Thymus (tissue), 11 donors: ENCODE measurements at regions not wholly inside any gene's neighbourhood (a gene's known extent, or its start where the extent isn't known, plus 50 kb on each side); places are given as distances from the start of the nearest gene placed in this dataset.

Experiments
- DNase-seq, 9 donors: peaks; one replicate each; pipeline ENCODE4 v3.0.0-alpha.2; 2013; ENCODE audit warnings: low spot score in 9 of 9, low read depth in 6 of 9, missing footprints in 1 of 9
- H3K27ac ChIP-seq, 2 donors: one replicate each; pipeline ENCODE4 v1.5.1; 2013; ENCODE audit warnings: control low read depth in 1 of 2, low read depth in 1 of 2, low read length in 1 of 2, mild to moderate bottlenecking in 1 of 2, moderate library complexity in 1 of 2
- H3K27me3 ChIP-seq, 2 donors: one replicate each; pipeline ENCODE4 v1.5.1; 2013; ENCODE audit warnings: low read length in 1 of 2; ENCODE audit not compliant: control insufficient read depth in 2 of 2, insufficient read depth in 1 of 2
- H3K36me3 ChIP-seq, 2 donors: one replicate each; pipeline ENCODE4 v1.5.1; 2013; ENCODE audit warnings: low read length in 1 of 2, mild to moderate bottlenecking in 1 of 2, moderate library complexity in 1 of 2; ENCODE audit not compliant: control insufficient read depth in 2 of 2, insufficient read depth in 2 of 2
- H3K4me1 ChIP-seq, 2 donors: one replicate each; pipeline ENCODE4 v1.5.1; 2013; ENCODE audit warnings: low read length in 2 of 2; ENCODE audit not compliant: control insufficient read depth in 2 of 2, insufficient read depth in 2 of 2
- H3K4me3 ChIP-seq, 2 donors: one replicate each; pipeline ENCODE4 v1.5.1; 2013; ENCODE audit warnings: low read length in 2 of 2, control low read depth in 1 of 2, mild to moderate bottlenecking in 1 of 2
- H3K9me3 ChIP-seq, 2 donors: one replicate each; pipeline ENCODE4 v1.5.1; 2013; ENCODE audit warnings: low read length in 1 of 2, mild to moderate bottlenecking in 1 of 2; ENCODE audit not compliant: control insufficient read depth in 2 of 2, insufficient read depth in 1 of 2
- whole genome bisulfite sequencing: extraction: QIAGEN DNeasy Blood & Tissue Kit; methylation state at CpG from one replicate; pipeline ENCODE4 v1.1.7; 2013; 5-methylcytosine and 5-hydroxymethylcytosine counted together
- donor health status: healthy.

- 97% methylated on average over 14 of the region's 14 CpGs for WGBS
- no peak for DNase-seq
- no peaks in the 10 kb centered on the region for H3K27me3 ChIP-seq
- no peaks in the 10 kb centered on the region for H3K36me3 ChIP-seq
- no peaks in the 10 kb centered on the region for H3K4me1 ChIP-seq
- H3K27ac ChIP-seq = no peak overlapping the region
- H3K4me3 ChIP-seq = no peak overlapping the region
- H3K9me3 ChIP-seq = no peaks in the 10 kb centered on the region
These were observed 60.2 kb downstream of the RGS12 start for GRCh38 chr4:3352941-3353594.

- no peak for DNase-seq
- 99% methylated on average over 4 of the region's 4 CpGs for WGBS
- no peak overlapping the region for H3K27ac ChIP-seq
These were observed 61.1 kb downstream of the RGS12 start for GRCh38 chr4:3353752-3354454.

GRCh38 chr4:3354455-3354811, 61.6 kb downstream of the RGS12 start:
- H3K27ac ChIP-seq = no peak overlapping the region
- no peaks in the 10 kb centered on the region for H3K36me3 ChIP-seq
- H3K4me3 ChIP-seq = no peak overlapping the region
- H3K27me3 ChIP-seq = no peaks in the 10 kb centered on the region
- H3K9me3 ChIP-seq = no peaks in the 10 kb centered on the region
- 97% methylated on average over 4 of the region's 4 CpGs for WGBS
- DNase-seq = no peak
- no peaks in the 10 kb centered on the region for H3K4me1 ChIP-seq

More at GRCh38 chr4:3353752-3354454, 61.1 kb downstream of the RGS12 start:
- H3K27me3 ChIP-seq = no peaks in the 10 kb centered on the region
- no peak overlapping the region for H3K4me3 ChIP-seq
- no peaks in the 10 kb centered on the region for H3K36me3 ChIP-seq
- no peaks in the 10 kb centered on the region for H3K4me1 ChIP-seq
- H3K9me3 ChIP-seq = no peaks in the 10 kb centered on the region

GRCh38 chr4:3355266-3355748, 62.5 kb downstream of the RGS12 start:
- H3K27ac ChIP-seq = no peak overlapping the region
- DNase-seq = no peak
- H3K36me3 ChIP-seq = no peaks in the 10 kb centered on the region
- 93% methylated on average over 8 of the region's 8 CpGs for WGBS
- no peaks in the 10 kb centered on the region for H3K9me3 ChIP-seq
- H3K4me1 ChIP-seq = no peaks in the 10 kb centered on the region
- no peak overlapping the region for H3K4me3 ChIP-seq
- no peaks in the 10 kb centered on the region for H3K27me3 ChIP-seq

- Histone ChIP-seq H3K27ac (no peak overlapping the region), H3K36me3 (no peaks in the 10 kb centered on the region), H3K27me3 (peaks cover 0 to 4% of the 10 kb centered on the region in 2 donors), H3K9me3 (no peaks in the 10 kb centered on the region), H3K4me3 (no peak overlapping the region), H3K4me1 (peaks cover 0 to 10% of the 10 kb centered on the region in 2 donors)
- 72% methylated on average over 1 of the region's 1 CpG for WGBS
- no peak for DNase-seq
These were observed 65.8 kb downstream of the RGS12 start for GRCh38 chr4:3358656-3359055.

- DNase-seq = no peak
- no peak overlapping the region for H3K27ac ChIP-seq
- 97% methylated on average over 8 of the region's 8 CpGs for WGBS
- no peaks in the 10 kb centered on the region for H3K36me3 ChIP-seq
- H3K27me3 ChIP-seq = peaks cover 0 to 4% of the 10 kb centered on the region in 2 donors
- H3K4me1 ChIP-seq = peaks cover 2 to 16% of the 10 kb centered on the region in 2 donors
- no peak overlapping the region for H3K4me3 ChIP-seq
- H3K9me3 ChIP-seq = no peaks in the 10 kb centered on the region
These were observed 68.0 kb downstream of the RGS12 start for GRCh38 chr4:3360777-3361176.

GRCh38 chr4:3361406-3361805, 68.6 kb downstream of the RGS12 start:
- no peak for DNase-seq
- 95% methylated on average over 12 of the region's 12 CpGs for WGBS
- H3K27me3 ChIP-seq = peaks cover 0 to 4% of the 10 kb centered on the region in 2 donors

GRCh38 chr4:3361896-3362295, 69.1 kb downstream of the RGS12 start:
- Histone ChIP-seq H3K9me3 (no peaks in the 10 kb centered on the region), H3K27me3 (peaks cover 0 to 4% of the 10 kb centered on the region in 2 donors), H3K4me1 (peaks cover 2 to 16% of the 10 kb centered on the region in 2 donors), H3K36me3 (no peaks in the 10 kb centered on the region), H3K27ac (no peak overlapping the region), H3K4me3 (no peak overlapping the region)
- WGBS = 94% methylated on average over 12 of the region's 12 CpGs
- no peak for DNase-seq

More at GRCh38 chr4:3361406-3361805, 68.6 kb downstream of the RGS12 start:
- Histone ChIP-seq H3K9me3 (no peaks in the 10 kb centered on the region), H3K36me3 (no peaks in the 10 kb centered on the region), H3K4me3 (no peak overlapping the region), H3K27ac (no peak overlapping the region), H3K4me1 (peaks cover 2 to 16% of the 10 kb centered on the region in 2 donors)

- DNase-seq = no peak
- Histone ChIP-seq H3K36me3 (no peaks in the 10 kb centered on the region), H3K27me3 (peaks cover 0 to 4% of the 10 kb centered on the region in 2 donors), H3K4me3 (no peak overlapping the region), H3K4me1 (peaks cover 2 to 16% of the 10 kb centered on the region in 2 donors), H3K9me3 (no peaks in the 10 kb centered on the region), H3K27ac (no peak overlapping the region)
- WGBS = 97% methylated on average over 19 of the region's 19 CpGs
These were observed 69.8 kb downstream of the RGS12 start for GRCh38 chr4:3362431-3363287.
